ENCODE measurements at regions not wholly inside any gene's neighbourhood (a gene's known extent, or its start where the extent isn't known, plus 50 kb on each side); places are given as distances from the start of the nearest gene placed in this dataset.

DNA sequence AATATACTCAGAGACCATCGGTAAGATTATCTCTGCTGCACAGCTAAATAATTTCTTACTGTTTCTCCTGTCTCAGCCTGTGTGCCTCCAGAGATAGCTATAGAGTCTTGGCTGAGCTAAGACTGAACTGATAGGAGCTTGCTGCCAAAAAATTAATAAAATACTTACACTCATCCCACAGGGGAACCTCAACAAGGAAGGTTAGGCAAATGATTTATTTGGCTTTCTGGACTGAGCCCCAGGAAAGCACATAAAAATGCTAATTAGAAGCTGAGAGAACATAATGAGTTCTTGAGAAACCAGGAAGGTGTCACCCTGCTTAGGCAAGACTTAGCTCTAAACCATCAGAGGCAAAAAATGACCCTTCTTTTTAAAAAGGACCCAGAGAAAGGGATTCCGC is 534.5 kb downstream of the TNS3 start:
- TF ChIP-seq, protein P1, sequence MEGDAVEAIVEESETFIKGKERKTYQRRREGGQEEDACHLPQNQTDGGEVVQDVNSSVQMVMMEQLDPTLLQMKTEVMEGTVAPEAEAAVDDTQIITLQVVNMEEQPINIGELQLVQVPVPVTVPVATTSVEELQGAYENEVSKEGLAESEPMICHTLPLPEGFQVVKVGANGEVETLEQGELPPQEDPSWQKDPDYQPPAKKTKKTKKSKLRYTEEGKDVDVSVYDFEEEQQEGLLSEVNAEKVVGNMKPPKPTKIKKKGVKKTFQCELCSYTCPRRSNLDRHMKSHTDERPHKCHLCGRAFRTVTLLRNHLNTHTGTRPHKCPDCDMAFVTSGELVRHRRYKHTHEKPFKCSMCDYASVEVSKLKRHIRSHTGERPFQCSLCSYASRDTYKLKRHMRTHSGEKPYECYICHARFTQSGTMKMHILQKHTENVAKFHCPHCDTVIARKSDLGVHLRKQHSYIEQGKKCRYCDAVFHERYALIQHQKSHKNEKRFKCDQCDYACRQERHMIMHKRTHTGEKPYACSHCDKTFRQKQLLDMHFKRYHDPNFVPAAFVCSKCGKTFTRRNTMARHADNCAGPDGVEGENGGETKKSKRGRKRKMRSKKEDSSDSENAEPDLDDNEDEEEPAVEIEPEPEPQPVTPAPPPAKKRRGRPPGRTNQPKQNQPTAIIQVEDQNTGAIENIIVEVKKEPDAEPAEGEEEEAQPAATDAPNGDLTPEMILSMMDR (IDR thresholded peaks at IDR 0.05; ENCODE audit: low read depth, low read length): no peak
- TF ChIP-seq, protein P2, sequence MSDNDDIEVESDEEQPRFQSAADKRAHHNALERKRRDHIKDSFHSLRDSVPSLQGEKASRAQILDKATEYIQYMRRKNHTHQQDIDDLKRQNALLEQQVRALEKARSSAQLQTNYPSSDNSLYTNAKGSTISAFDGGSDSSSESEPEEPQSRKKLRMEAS (IDR thresholded peaks at IDR 0.05; ENCODE audit: low read depth, low read length): no peak
